WTC11 (cell line): ENCODE measurements at regions not wholly inside any gene's neighbourhood (a gene's known extent, or its start where the extent isn't known, plus 50 kb on each side); places are given as distances from the start of the nearest gene placed in this dataset.

Source experiments
- ATAC-seq: fragments of 200-7000 bp; cut with Tn5 transposase; 2 replicates; pipeline ENCODE4 v1.10.0; 2021; ENCODE audit warnings: mild to moderate bottlenecking, moderate library complexity
- CTCF ChIA-PET: fragments of 300-600 bp; sonication (Branson Sonifier 250); formaldehyde crosslinking; loops from one replicate; lab custom pipeline; 2021; ENCODE audit warnings: antibody characterized with exemption; lab: Charles Lee
- POLR2A ChIA-PET: fragments of 350-600 bp; sonication (Branson Sonifier 250); formaldehyde crosslinking; loops from one replicate; lab custom pipeline; 2021; ENCODE audit warnings: antibody characterized with exemption; lab: Charles Lee
- DNase-seq: peaks from one replicate; pipeline ENCODE4 v3.0.0; 2021; ENCODE audit warnings: low spot score
- H3K27ac Mint-ChIP-seq: 2 replicates; pipeline ENCODE4 v1.8.0; 2021; ENCODE audit warnings: mixed read lengths
- H3K27me3 Mint-ChIP-seq: 2 replicates; pipeline ENCODE4 v1.8.0; 2021; ENCODE audit warnings: low read depth, mild to moderate bottlenecking, moderate library complexity, mixed read lengths
- H3K36me3 Mint-ChIP-seq: 2 replicates; pipeline ENCODE4 v1.8.0; 2021; ENCODE audit warnings: mixed read lengths
- H3K4me1 Mint-ChIP-seq: 2 replicates; pipeline ENCODE4 v1.8.0; 2022; ENCODE audit warnings: mixed read lengths
- H3K4me3 Mint-ChIP-seq: 2 replicates; pipeline ENCODE4 v1.8.0; 2021; ENCODE audit warnings: mild to moderate bottlenecking, moderate library complexity, mixed read lengths
- H3K9me3 Mint-ChIP-seq: 2 replicates; pipeline ENCODE4 v1.8.0; 2021; ENCODE audit warnings: mixed read lengths
- ATF6 ChIP-seq: sonication (generic); formaldehyde crosslinking; IDR thresholded peaks from 2 replicates; pipeline ENCODE4 v1.8.1; 2023; ENCODE audit warnings: mild to moderate bottlenecking, missing genetic modification reagents
- CBFB ChIP-seq: sonication (generic); formaldehyde crosslinking; IDR thresholded peaks from 2 replicates; pipeline ENCODE4 v1.8.1; 2022; ENCODE audit warnings: mild to moderate bottlenecking, low read depth, missing genetic modification reagents
- CTCF ChIP-seq: fragments of 200-600 bp; IDR thresholded peaks from 2 replicates; pipeline ENCODE4 v1.8.0; 2022; ENCODE audit warnings: antibody characterized with exemption
- E2F4 ChIP-seq: sonication (generic); formaldehyde crosslinking; IDR thresholded peaks from 2 replicates; pipeline ENCODE4 v1.8.1; 2022; ENCODE audit warnings: low read depth, mild to moderate bottlenecking, moderate library complexity, missing genetic modification reagents, borderline replicate concordance
- ERG ChIP-seq: fragments of 250-450 bp; sonication (Bioruptor Pico); IDR thresholded peaks from 2 replicates; pipeline ENCODE4 v1.8.0; 2021; ENCODE audit warnings: mild to moderate bottlenecking
- HMGA2 ChIP-seq: fragments of 250-450 bp; sonication (Bioruptor Pico); IDR thresholded peaks from 2 replicates; pipeline ENCODE4 v1.4.0; 2021; ENCODE audit warnings: mild to moderate bottlenecking, moderate library complexity
- NFYB ChIP-seq: sonication (generic); formaldehyde crosslinking; conservative IDR thresholded peaks from 2 replicates; pipeline ENCODE4 v1.8.0; 2022; ENCODE audit warnings: low read depth, missing genetic modification reagents
- SMAD3 ChIP-seq: sonication (generic); formaldehyde crosslinking; IDR thresholded peaks from 2 replicates; pipeline ENCODE4 v1.8.0; 2022; ENCODE audit warnings: missing genetic modification reagents, mild to moderate bottlenecking, borderline replicate concordance
- STAT6 ChIP-seq: sonication (generic); formaldehyde crosslinking; conservative IDR thresholded peaks from 2 replicates; pipeline ENCODE4 v1.8.1; 2023; ENCODE audit warnings: mild to moderate bottlenecking, low read depth, missing genetic modification reagents, moderate library complexity
- TEAD1 ChIP-seq: sonication (generic); formaldehyde crosslinking; IDR thresholded peaks from 2 replicates; pipeline ENCODE4 v1.8.0; 2022; ENCODE audit warnings: mild to moderate bottlenecking, missing genetic modification reagents
- ZNF232 ChIP-seq: sonication (generic); formaldehyde crosslinking; IDR thresholded peaks from 2 replicates; pipeline ENCODE4 v1.8.0; 2022; ENCODE audit warnings: mild to moderate bottlenecking, missing genetic modification reagents
- ZNF423 ChIP-seq: fragments of 250-450 bp; sonication (Bioruptor Pico); IDR thresholded peaks from 2 replicates; pipeline ENCODE4 v2.1.2; 2022; ENCODE audit warnings: mild to moderate bottlenecking, moderate library complexity
- ZNF425 ChIP-seq: fragments of 250-450 bp; sonication (Bioruptor Pico); conservative IDR thresholded peaks from 2 replicates; pipeline ENCODE4 v1.9.0; 2021; ENCODE audit warnings: mild to moderate bottlenecking

- TF ChIP-seq E2F4 (CRISPR knock-in tag) (no peak), ZNF425 (CRISPR knock-in tag) (no peak), STAT6 (no peak), ATF6 (CRISPR knock-in tag) (no peak), TEAD1 (CRISPR knock-in tag) (no peak), ZNF232 (CRISPR knock-in tag) (no peak)
These were observed 1505.2 kb downstream of the TBC1D22A start (continued) for GRCh38 chr22:48267681-48268080.

- CTCF ChIA-PET, result no interaction called here
- H3K27me3 Mint-ChIP-seq, result no peaks in the 10 kb centered on the region
- no peak for TF ChIP-seq CBFB (CRISPR knock-in tag)
- TF ChIP-seq HMGA2 (CRISPR knock-in tag), result no peak
- TF ChIP-seq NFYB (CRISPR knock-in tag), result no peak
- no peak for TF ChIP-seq CTCF
- no peak for TF ChIP-seq ERG (CRISPR knock-in tag)
- TF ChIP-seq ZNF423 (CRISPR knock-in tag), result no peak
- TF ChIP-seq SMAD3 (CRISPR knock-in tag), result no peak
- TF ChIP-seq, all 79 proteins: peak for 0
- Mint-ChIP-seq H3K4me3 (no peak overlapping the region), H3K36me3 (no peaks in the 10 kb centered on the region), H3K4me1 (peaks cover 12% of the 10 kb centered on the region), H3K9me3 (no peaks in the 10 kb centered on the region), H3K27ac (no peak overlapping the region)
- no peak for DNase-seq
- POLR2A ChIA-PET, result no interaction called here
- ATAC-seq, result no peak
These were observed 1502.7 kb downstream of the TBC1D22A start for GRCh38 chr22:48265000-48265625.
